SK-N-SH (cell line): ENCODE measurements at regions not wholly inside any gene's neighbourhood (a gene's known extent, or its start where the extent isn't known, plus 50 kb on each side); places are given as distances from the start of the nearest gene placed in this dataset.

Experiments
- CTCF ChIA-PET: fragments of 300-600, 350-600 bp; formaldehyde crosslinking; extraction: SDS; loops from one replicate; lab custom pipeline; 2021; lab: Yijun Ruan, JAX
- POLR2A ChIA-PET: fragments of 350-600 bp; sonication (Branson Sonifier 250); formaldehyde crosslinking; extraction: SDS; loops from one replicate; lab custom pipeline; 2020; ENCODE audit warnings: antibody characterized with exemption, inconsistent platforms; lab: Yijun Ruan, JAX
- DNase-seq: peaks from one replicate; pipeline ENCODE4 v3.0.0; 2012
- H2AFZ ChIP-seq: fragments of 200-600 bp; sonication (generic); 2 replicates; pipeline ENCODE4 v1.8.1; 2016; ENCODE audit warnings: antibody characterized with exemption, mild to moderate bottlenecking, low read depth
- H3F3A ChIP-seq: fragments of 200-600 bp; sonication (generic); replicated peaks from 2 replicates; pipeline ENCODE3; 2016; ENCODE audit warnings: antibody characterized with exemption, mild to moderate bottlenecking; ENCODE audit not compliant: insufficient read depth
- H3K27ac ChIP-seq, 2 experiments: fragments of 200-500 bp in 1 of 2; fragments of 200-600 bp in 1 of 2; sonication (Bioruptor generic) in 1 of 2; sonication (generic), shearing (Covaris generic) in 1 of 2; 2 replicates each; pipeline versions ENCODE4 v1.5.1 to v1.6.1; 2014 to 2016; ENCODE audit warnings: low read depth in 2 of 2, inconsistent platforms in 1 of 2, low read length in 1 of 2, mild to moderate bottlenecking in 1 of 2, mixed read lengths in 1 of 2
- H3K27me3 ChIP-seq: fragments of 200-600 bp; sonication (generic), shearing (Covaris generic); 2 replicates; pipeline ENCODE4 v1.6.1; 2016; ENCODE audit warnings: mixed run types; ENCODE audit not compliant: insufficient read depth
- H3K36me3 ChIP-seq, 2 experiments: fragments of 200-500 bp in 1 of 2; fragments of 200-600 bp in 1 of 2; sonication (Bioruptor generic) in 1 of 2; sonication (generic) in 1 of 2; replicated peaks in 1 of 2; 2 replicates each; pipeline versions ENCODE3 to v1.5.1; 2014 to 2016; ENCODE audit warnings: low read length in 1 of 2, mild to moderate bottlenecking in 1 of 2; ENCODE audit not compliant: insufficient read depth in 2 of 2, control insufficient read depth in 1 of 2
- H3K4me1 ChIP-seq, 2 experiments: fragments of 200-500 bp in 1 of 2; fragments of 200-600 bp in 1 of 2; sonication (Bioruptor generic) in 1 of 2; sonication (generic), shearing (Covaris generic) in 1 of 2; 2 replicates each; pipeline versions ENCODE4 v1.5.1 to v1.6.1; 2014 to 2016; ENCODE audit warnings: low read depth in 1 of 2, low read length in 1 of 2, mixed run types in 1 of 2; ENCODE audit not compliant: insufficient read depth in 2 of 2, control insufficient read depth in 1 of 2
- H3K4me2 ChIP-seq: fragments of 200-600 bp; sonication (generic), shearing (Covaris generic); 2 replicates; pipeline ENCODE4 v1.6.1; 2017; ENCODE audit warnings: mixed run types
- H3K4me3 ChIP-seq, 2 experiments: fragments of 200-500 bp in 1 of 2; fragments of 200-600 bp in 1 of 2; sonication (Bioruptor generic) in 1 of 2; sonication (generic), shearing (Covaris generic) in 1 of 2; 2 replicates each; pipeline versions ENCODE4 v1.5.1 to v1.8.1; 2014 to 2016; ENCODE audit warnings: low read depth in 2 of 2, inconsistent platforms in 1 of 2, low read length in 1 of 2, mild to moderate bottlenecking in 1 of 2, mixed read lengths in 1 of 2, moderate library complexity in 1 of 2
- H3K79me2 ChIP-seq: fragments of 200-600 bp; sonication (generic); 2 replicates; pipeline ENCODE4 v1.8.1; 2017; ENCODE audit warnings: mild to moderate bottlenecking; ENCODE audit not compliant: insufficient read depth
- H3K9ac ChIP-seq: fragments of 200-600 bp; sonication (generic); 2 replicates; pipeline ENCODE4 v1.6.1; 2017; ENCODE audit warnings: mixed run types
- H3K9me2 ChIP-seq: fragments of 200-600 bp; sonication (generic); 2 replicates; pipeline ENCODE4 v1.6.1; 2017; ENCODE audit warnings: mixed run types
- H3K9me3 ChIP-seq: fragments of 200-600 bp; sonication (generic); 2 replicates; pipeline ENCODE4 v1.6.1; 2017; ENCODE audit warnings: mixed run types, mild to moderate bottlenecking, moderate library complexity
- H4K20me1 ChIP-seq: fragments of 200-600 bp; sonication (generic); 2 replicates; pipeline ENCODE4 v1.6.1; 2017; ENCODE audit warnings: mild to moderate bottlenecking, mixed run types; ENCODE audit not compliant: insufficient read depth
- CHD2 ChIP-seq: fragments of 150-350 bp; IDR thresholded peaks from 2 replicates; pipeline ENCODE4 v1.6.1; 2018; ENCODE audit warnings: low read length; ENCODE audit not compliant: partially characterized antibody
- ELF1 ChIP-seq: IDR thresholded peaks from 2 replicates; pipeline ENCODE4 v1.4.0; 2012
- EP300 ChIP-seq, 2 experiments: IDR thresholded peaks; 2 replicates each; pipeline versions ENCODE4 v1.4.0 to v1.6.1; 2012; ENCODE audit warnings: borderline replicate concordance in 1 of 2, low read depth in 1 of 2, low read length in 1 of 2
- FOSL2 ChIP-seq: IDR thresholded peaks from 2 replicates; pipeline ENCODE4 v1.4.0; 2012; ENCODE audit warnings: low read depth, mild to moderate bottlenecking, moderate library complexity, borderline replicate concordance
- FOXJ3 ChIP-seq: sonication (generic); formaldehyde crosslinking; IDR thresholded peaks from 2 replicates; pipeline ENCODE4 v1.5.1; 2020; ENCODE audit warnings: mild to moderate bottlenecking, missing genetic modification reagents
- FOXM1 ChIP-seq: IDR thresholded peaks from 2 replicates; pipeline ENCODE4 v1.4.0; 2012; ENCODE audit warnings: low read depth, mild to moderate bottlenecking
- GATA2 ChIP-seq: sonication (generic); formaldehyde crosslinking; IDR thresholded peaks from 2 replicates; pipeline ENCODE4 v1.5.0; 2020; ENCODE audit warnings: mild to moderate bottlenecking, missing genetic modification reagents
- JUND ChIP-seq: IDR thresholded peaks from 2 replicates; pipeline ENCODE4 v1.4.0; 2012
- MEF2A ChIP-seq: IDR thresholded peaks from 2 replicates; pipeline ENCODE4 v1.4.0; 2012; ENCODE audit warnings: low read depth, borderline replicate concordance
- MXI1 ChIP-seq: IDR thresholded peaks from 2 replicates; pipeline ENCODE4 v1.6.1; 2012; ENCODE audit warnings: mild to moderate bottlenecking, low read depth, low read length, improper control_type of control experiment
- NRF1 ChIP-seq: IDR thresholded peaks from 2 replicates; pipeline ENCODE4 v1.6.1; 2012; ENCODE audit warnings: low read depth, mild to moderate bottlenecking, low read length
- PBX3 ChIP-seq: IDR thresholded peaks from 2 replicates; pipeline ENCODE4; 2012
- RAD21 ChIP-seq: IDR thresholded peaks from 2 replicates; pipeline ENCODE4 v1.6.1; 2012; ENCODE audit warnings: mild to moderate bottlenecking, low read length
- REST ChIP-seq: IDR thresholded peaks from 2 replicates; pipeline ENCODE4 v1.6.1; 2012; ENCODE audit warnings: mild to moderate bottlenecking, low read depth, low read length, moderate library complexity
- RFX5 ChIP-seq: IDR thresholded peaks from 2 replicates; pipeline ENCODE4 v1.6.1; 2012; ENCODE audit warnings: mild to moderate bottlenecking, improper control_type of control experiment, low read length
- TAF1 ChIP-seq: IDR thresholded peaks from 2 replicates; pipeline ENCODE4 v1.6.1; 2012; ENCODE audit warnings: low read depth, mild to moderate bottlenecking, low read length, moderate library complexity, borderline replicate concordance
- TEAD4 ChIP-seq: IDR thresholded peaks from 2 replicates; pipeline ENCODE4 v1.4.0; 2012; ENCODE audit warnings: mild to moderate bottlenecking, borderline replicate concordance; ENCODE audit not compliant: insufficient read depth
- YY1 ChIP-seq: IDR thresholded peaks from 2 replicates; pipeline ENCODE4 v1.4.0; 2012; ENCODE audit warnings: low read depth, mild to moderate bottlenecking
- WGBS: methylation state at CpG from one replicate; pipeline ENCODE4 v1.1.6; 2017; ENCODE audit warnings: low lambda C conversion rate; 5-methylcytosine and 5-hydroxymethylcytosine counted together
- TF ChIP-seq, protein P1 (sequence below): fragments of 150-350 bp; IDR thresholded peaks from 2 replicates; pipeline ENCODE4 v1.6.1; 2017; ENCODE audit warnings: antibody characterized with exemption, low read length, low read depth, borderline replicate concordance

DNA sequence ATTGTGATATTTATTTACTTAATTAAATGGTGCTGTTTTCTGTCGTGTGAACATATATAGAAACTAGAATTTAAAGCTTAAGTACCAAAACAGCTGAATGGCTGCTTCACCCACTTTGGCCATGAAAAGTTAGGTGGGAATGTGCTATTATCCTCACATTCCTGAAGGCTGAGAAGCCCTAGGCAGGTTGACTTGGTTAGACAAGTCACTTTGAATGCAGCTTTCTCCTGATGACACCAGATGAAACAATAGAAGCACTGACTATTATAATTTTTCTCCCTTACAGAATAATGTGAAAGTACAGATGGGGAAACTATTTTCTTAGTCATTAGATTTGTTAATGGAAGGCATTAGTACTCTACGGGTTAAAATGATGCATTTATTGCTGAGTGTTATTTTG is 65.1 kb upstream of the C5orf46 start:
- Histone ChIP-seq H3K4me1 (no peaks in the 10 kb centered on the region), H3K79me2 (no peaks in the 10 kb centered on the region), H3K27ac (no peak overlapping the region), H3K4me2 (no peak overlapping the region), H3K9me2 (no peaks in the 10 kb centered on the region), H2AFZ (no peak overlapping the region), H4K20me1 (no peaks in the 10 kb centered on the region), H3K36me3 (no peaks in the 10 kb centered on the region), H3K4me3 (no peak overlapping the region), H3K27me3 (no peaks in the 10 kb centered on the region), H3K9me3 (no peaks in the 10 kb centered on the region), H3F3A (peaks cover 11% of the 10 kb centered on the region), H3K9ac (no peak overlapping the region)
- no peak for DNase-seq
- POLR2A ChIA-PET = no interaction called here
- TF ChIP-seq NRF1 (no peak), FOXJ3 (CRISPR knock-in tag) (no peak), RAD21 (no peak), FOXM1 (no peak), YY1 (no peak), MEF2A (no peak), TEAD4 (no peak), ELF1 (no peak), GATA2 (CRISPR knock-in tag) (no peak), TAF1 (no peak), EP300 (IDR thresholded peaks at IDR 0.05; ENCODE audit: borderline replicate concordance in 1 of 2, low read depth in 1 of 2, low read length in 1 of 2) (no peak), RFX5 (no peak), MXI1 (no peak), CHD2 (no peak), FOSL2 (no peak), JUND (no peak)
- TF ChIP-seq, protein P1, sequence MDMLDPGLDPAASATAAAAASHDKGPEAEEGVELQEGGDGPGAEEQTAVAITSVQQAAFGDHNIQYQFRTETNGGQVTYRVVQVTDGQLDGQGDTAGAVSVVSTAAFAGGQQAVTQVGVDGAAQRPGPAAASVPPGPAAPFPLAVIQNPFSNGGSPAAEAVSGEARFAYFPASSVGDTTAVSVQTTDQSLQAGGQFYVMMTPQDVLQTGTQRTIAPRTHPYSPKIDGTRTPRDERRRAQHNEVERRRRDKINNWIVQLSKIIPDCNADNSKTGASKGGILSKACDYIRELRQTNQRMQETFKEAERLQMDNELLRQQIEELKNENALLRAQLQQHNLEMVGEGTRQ = no peak
- CTCF ChIA-PET = interaction anchor here (1.0 to 1.4 kb wide), 2 partner anchors 84 to 114 kb away, joined by 3 read pairs; no protein-coding TSS in a partner anchor
- 40% methylated on average over 2 of the region's 2 CpGs for WGBS

DNA sequence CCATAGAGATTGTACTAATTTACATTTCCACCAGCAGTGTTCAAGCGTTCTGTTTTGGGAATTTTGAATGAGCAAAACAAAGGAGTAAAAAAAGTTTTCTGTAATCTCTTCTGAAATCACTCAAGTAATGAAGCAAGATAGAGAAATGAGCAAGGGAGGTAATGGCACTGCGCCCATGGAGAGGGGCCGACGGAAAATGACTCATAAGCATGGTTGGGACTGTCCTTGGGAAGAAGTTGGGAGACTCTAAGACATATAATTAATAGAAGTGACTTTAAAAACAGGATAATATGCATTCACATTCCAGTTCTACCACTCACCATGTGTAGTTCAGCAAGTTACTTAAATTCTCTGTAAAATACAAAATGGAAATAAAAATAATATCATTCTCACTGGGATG is 62.5 kb upstream of the C5orf46 start:
- Histone ChIP-seq H3K4me3 (no peak overlapping the region), H3K36me3 (no peaks in the 10 kb centered on the region), H3K9me2 (no peaks in the 10 kb centered on the region), H3K4me1 (no peaks in the 10 kb centered on the region), H2AFZ (no peak overlapping the region), H3F3A (peaks cover 11% of the 10 kb centered on the region), H3K27me3 (no peaks in the 10 kb centered on the region; the same call in 1 of the 2 replicates), H3K79me2 (no peaks in the 10 kb centered on the region), H3K9ac (no peak overlapping the region), H3K27ac (peak overlapping the region in 1 of 2 experiments; percentile 64; a peak in 2 of 4 replicates), H3K4me2 (peak overlapping the region; percentile 4; the same call in 1 of the 2 replicates), H3K9me3 (no peaks in the 10 kb centered on the region), H4K20me1 (no peaks in the 10 kb centered on the region)
- ChIA-PET POLR2A (no interaction called here), CTCF (no interaction called here)
- TF ChIP-seq PBX3 (no peak), YY1 (no peak), JUND (peak; percentile 20; the same call in 1 of the 2 replicates), REST (no peak), FOSL2 (peak; percentile 3; the same call in 1 of the 2 replicates)
- no peak for DNase-seq
- WGBS = 6% methylated on average over 4 of the region's 4 CpGs
